ENCODE measurements at regions not wholly inside any gene's neighbourhood (a gene's known extent, or its start where the extent isn't known, plus 50 kb on each side); places are given as distances from the start of the nearest gene placed in this dataset.

DNA sequence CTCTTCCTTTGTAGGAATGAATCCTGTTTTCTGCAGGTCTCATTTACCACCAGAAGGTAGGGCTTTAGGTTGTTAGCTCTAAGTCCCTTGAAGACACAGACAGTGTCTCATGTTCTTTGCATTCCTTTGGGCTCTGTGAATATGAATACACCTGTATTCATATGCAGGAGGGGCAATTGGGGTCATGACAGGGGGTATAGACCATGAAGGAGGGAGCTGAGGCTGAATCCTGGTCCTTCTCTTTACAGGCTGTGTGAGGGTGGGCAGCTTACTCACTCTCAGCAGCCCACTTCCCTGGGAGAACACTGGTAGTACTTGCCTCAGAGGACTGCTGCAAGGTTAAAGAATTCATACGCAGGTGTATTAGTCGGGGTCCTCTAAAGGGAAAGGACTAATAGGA lies 267.2 kb upstream of the MGMT start:
- TF ChIP-seq, protein P1, sequence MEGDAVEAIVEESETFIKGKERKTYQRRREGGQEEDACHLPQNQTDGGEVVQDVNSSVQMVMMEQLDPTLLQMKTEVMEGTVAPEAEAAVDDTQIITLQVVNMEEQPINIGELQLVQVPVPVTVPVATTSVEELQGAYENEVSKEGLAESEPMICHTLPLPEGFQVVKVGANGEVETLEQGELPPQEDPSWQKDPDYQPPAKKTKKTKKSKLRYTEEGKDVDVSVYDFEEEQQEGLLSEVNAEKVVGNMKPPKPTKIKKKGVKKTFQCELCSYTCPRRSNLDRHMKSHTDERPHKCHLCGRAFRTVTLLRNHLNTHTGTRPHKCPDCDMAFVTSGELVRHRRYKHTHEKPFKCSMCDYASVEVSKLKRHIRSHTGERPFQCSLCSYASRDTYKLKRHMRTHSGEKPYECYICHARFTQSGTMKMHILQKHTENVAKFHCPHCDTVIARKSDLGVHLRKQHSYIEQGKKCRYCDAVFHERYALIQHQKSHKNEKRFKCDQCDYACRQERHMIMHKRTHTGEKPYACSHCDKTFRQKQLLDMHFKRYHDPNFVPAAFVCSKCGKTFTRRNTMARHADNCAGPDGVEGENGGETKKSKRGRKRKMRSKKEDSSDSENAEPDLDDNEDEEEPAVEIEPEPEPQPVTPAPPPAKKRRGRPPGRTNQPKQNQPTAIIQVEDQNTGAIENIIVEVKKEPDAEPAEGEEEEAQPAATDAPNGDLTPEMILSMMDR (IDR thresholded peaks at IDR 0.05) = no peak
- TF ChIP-seq POLR2A (IDR thresholded peaks at IDR 0.05) = no peak
- Histone ChIP-seq H3K36me3 (no peaks in the 10 kb centered on the region), H3K27me3 (no peaks in the 10 kb centered on the region), H3K4me3 (no peak overlapping the region), H3K9me3 (peaks cover 0 to 5% (median 0%) of the 10 kb centered on the region in 12 donors), H3K27ac (no peak overlapping the region), H3K4me1 (no peaks in the 10 kb centered on the region)
- ATAC-seq (no peak), DNase-seq (no peak)
- intact Hi-C loops (cut with DNase I) = no loop called here
- WGBS, 4 donors = 67 to 97% (median 83%) methylated on average over 2 of the region's 2 CpGs

DNA sequence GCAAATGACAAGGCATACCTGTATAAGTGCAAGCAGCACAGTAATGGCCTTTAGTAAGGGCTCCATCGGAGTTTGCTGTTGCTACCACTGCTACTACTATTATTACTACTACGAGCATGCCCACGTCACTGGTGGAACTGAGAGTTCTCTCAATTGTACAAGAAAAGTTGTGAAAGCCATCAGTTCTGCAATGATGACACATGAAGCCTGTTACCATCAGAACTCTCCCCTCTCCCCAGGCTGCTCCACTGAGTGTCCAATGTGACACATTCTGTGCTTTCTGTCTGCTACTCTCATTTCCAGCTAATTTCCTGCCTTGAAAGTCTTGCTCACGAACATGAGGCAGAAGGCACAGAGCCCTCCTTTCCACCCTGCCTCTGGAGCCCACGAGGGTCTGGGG lies 263.2 kb upstream of the MGMT start:
- intact Hi-C loops (cut with DNase I) = no loop called here
- H3K9me3 ChIP-seq = peaks cover 0 to 5% (median 0%) of the 10 kb centered on the region in 12 donors
- TF ChIP-seq, protein P1 (IDR thresholded peaks at IDR 0.05) = no peak
- no peak for TF ChIP-seq POLR2A (IDR thresholded peaks at IDR 0.05)
- no peak overlapping the region for H3K4me3 ChIP-seq
- no peak overlapping the region for H3K27ac ChIP-seq
- H3K4me1 ChIP-seq = no peaks in the 10 kb centered on the region
- no peaks in the 10 kb centered on the region for H3K27me3 ChIP-seq
- no peak for ATAC-seq
- no peak for DNase-seq
- 81 to 88% (median 84%) methylated on average over 5 of the region's 5 CpGs for WGBS, 4 donors
- no peaks in the 10 kb centered on the region for H3K36me3 ChIP-seq

DNA sequence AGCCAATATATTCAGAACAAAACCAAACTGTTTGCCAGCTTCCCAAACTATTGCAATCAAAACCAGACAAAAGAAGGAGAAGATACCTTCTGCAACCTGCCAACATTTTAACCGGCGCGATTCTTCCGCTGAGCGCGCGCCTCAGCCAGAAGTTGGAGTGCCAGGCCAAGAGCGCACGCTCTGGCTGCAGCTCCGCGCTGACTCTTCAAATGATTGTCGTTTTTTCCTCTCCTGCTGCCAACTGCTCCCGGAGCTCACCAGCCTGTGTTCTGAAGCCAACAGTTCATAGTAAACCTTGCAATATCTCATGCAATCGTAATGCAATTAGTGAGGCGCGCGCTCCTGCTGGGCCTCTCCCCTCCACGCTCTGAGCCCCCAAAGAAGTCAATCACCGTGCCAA lies 259.7 kb upstream of the MGMT start:
- Histone ChIP-seq H3K4me1 (no peaks in the 10 kb centered on the region), H3K9me3 (no peaks in the 10 kb centered on the region), H3K27ac (no peak overlapping the region), H3K4me3 (no peak overlapping the region), H3K27me3 (no peaks in the 10 kb centered on the region), H3K36me3 (no peaks in the 10 kb centered on the region)
- intact Hi-C loops (cut with DNase I) = no loop called here
- DNase-seq = no peak
- 83 to 88% (median 86%) methylated on average over 19 of the region's 19 CpGs for WGBS, 4 donors
- TF ChIP-seq, protein P1 (IDR thresholded peaks at IDR 0.05) = no peak
- no peak for TF ChIP-seq POLR2A (IDR thresholded peaks at IDR 0.05)
- ATAC-seq = no peak

DNA sequence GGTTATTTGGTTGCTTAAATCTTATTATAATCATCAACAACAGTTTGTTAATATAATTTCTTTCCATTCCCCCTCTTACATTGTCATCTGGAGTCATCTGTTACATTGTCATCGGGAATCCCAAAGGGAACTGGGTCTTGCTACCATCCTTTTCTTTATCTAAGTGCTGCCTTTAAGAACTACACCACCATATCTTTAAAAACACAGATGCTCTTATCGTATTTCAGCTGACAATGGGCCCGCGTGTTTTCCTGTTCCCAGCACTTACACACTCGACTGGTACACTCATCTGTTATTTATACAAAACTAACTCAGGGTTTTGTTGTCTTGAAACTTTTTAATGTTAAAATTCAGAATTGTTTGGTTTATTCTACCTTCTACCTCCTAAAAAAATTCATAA lies 256.2 kb upstream of the MGMT start:
- DNase-seq (no peak), ATAC-seq (no peak)
- Histone ChIP-seq H3K36me3 (no peaks in the 10 kb centered on the region), H3K9me3 (peaks cover 0 to 8% (median 0%) of the 10 kb centered on the region in 12 donors), H3K27me3 (no peaks in the 10 kb centered on the region), H3K4me1 (no peaks in the 10 kb centered on the region), H3K27ac (no peak overlapping the region), H3K4me3 (no peak overlapping the region)
- intact Hi-C loops (cut with DNase I) = no loop called here
- WGBS, 4 donors = 35 to 53% (median 44%) methylated on average over 5 of the region's 5 CpGs
- TF ChIP-seq POLR2A (IDR thresholded peaks at IDR 0.05) = no peak
- TF ChIP-seq, protein P1 (IDR thresholded peaks at IDR 0.05) = no peak
